Retinal pigment epithelial cell (primary cell): ENCODE measurements at regions not wholly inside any gene's neighbourhood (a gene's known extent, or its start where the extent isn't known, plus 50 kb on each side); places are given as distances from the start of the nearest gene placed in this dataset.

Source experiments
- DNase-seq: peaks from one replicate; pipeline ENCODE4 v3.0.0-alpha.2; 2010; ENCODE audit warnings: low read depth
- H3K4me3 ChIP-seq: 2 replicates; pipeline ENCODE4 v1.5.1; 2011; ENCODE audit warnings: mild to moderate bottlenecking, low read length, control low read depth, moderate library complexity
- TF ChIP-seq, protein P1 (sequence below): conservative IDR thresholded peaks from 2 replicates; pipeline ENCODE4 v1.5.1; 2011; ENCODE audit warnings: low read depth, low read length, control low read depth, inconsistent platforms

DNA sequence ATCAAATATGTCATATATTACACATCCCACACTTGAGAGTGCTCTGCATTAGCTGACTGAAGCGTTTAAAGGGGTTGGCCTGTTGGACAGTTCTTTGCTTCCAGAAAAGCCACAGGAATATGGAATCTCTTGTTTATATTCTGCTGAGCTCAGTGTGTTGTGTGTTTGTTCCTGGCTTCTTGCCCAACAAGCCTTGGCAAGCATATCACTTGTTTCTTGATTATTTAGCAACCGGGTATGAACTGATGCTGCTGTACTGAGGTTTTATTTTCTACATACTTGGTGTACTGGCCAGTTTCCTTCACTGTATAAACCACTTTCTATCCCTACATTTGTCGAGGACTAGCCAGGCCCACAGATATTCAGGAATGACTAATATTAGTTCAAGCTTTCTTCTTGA is 378.9 kb downstream of the KCTD16 start:
- DNase-seq: peak; percentile 37
- H3K4me3 ChIP-seq: no peak overlapping the region
- TF ChIP-seq, protein P1, sequence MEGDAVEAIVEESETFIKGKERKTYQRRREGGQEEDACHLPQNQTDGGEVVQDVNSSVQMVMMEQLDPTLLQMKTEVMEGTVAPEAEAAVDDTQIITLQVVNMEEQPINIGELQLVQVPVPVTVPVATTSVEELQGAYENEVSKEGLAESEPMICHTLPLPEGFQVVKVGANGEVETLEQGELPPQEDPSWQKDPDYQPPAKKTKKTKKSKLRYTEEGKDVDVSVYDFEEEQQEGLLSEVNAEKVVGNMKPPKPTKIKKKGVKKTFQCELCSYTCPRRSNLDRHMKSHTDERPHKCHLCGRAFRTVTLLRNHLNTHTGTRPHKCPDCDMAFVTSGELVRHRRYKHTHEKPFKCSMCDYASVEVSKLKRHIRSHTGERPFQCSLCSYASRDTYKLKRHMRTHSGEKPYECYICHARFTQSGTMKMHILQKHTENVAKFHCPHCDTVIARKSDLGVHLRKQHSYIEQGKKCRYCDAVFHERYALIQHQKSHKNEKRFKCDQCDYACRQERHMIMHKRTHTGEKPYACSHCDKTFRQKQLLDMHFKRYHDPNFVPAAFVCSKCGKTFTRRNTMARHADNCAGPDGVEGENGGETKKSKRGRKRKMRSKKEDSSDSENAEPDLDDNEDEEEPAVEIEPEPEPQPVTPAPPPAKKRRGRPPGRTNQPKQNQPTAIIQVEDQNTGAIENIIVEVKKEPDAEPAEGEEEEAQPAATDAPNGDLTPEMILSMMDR: no peak

GRCh38 chr5:144548936-144549335 is 378.3 kb downstream of the KCTD16 start:
- no peak for DNase-seq
- no peak overlapping the region for H3K4me3 ChIP-seq
- TF ChIP-seq, protein P1: no peak

DNA sequence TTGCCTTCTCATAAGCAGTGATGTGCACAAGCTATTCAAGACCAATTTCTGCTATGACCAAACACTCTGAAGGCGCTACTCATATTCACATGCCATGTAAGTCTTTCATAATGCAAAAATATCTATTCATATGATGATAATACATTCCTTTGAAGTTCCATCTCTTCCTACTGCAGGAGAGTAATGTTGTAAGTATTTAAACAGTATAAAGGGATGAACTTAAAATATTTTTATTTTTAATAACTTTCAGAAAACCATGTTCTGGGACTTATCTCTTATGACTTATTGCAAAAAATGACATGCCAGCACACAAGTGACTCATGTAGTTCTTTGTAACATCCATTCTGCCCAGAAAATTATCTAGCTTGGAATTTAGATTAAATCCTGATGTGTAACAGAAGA is 376.4 kb downstream of the KCTD16 start:
- TF ChIP-seq, protein P1: no peak
- DNase-seq: no peak
- H3K4me3 ChIP-seq: no peak overlapping the region

DNA sequence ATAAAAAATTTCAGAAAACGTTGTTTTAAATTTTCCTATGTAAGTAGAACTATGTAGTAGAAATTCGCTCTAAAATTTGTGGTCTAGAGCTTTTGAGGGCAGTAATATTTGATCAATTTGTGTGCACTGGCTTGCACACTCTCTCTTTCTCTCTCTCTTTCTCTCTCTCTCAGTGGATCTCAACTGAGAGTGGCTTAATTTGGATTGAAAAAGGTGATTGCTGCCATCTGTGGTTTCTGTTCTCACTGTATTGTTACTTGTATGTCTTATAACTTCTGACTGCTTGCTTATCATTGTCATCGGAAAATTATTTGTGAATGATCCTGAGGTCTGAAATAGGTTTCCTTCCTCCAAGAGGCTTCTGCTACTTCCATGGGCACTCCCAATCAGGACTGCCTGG is 368.2 kb downstream of the KCTD16 start:
- DNase-seq: no peak
- TF ChIP-seq, protein P1: no peak

More for the DNA sequence above, 368.2 kb downstream of the KCTD16 start:
- H3K4me3 ChIP-seq: no peak overlapping the region
